HG03520 (cell line): ENCODE measurements at regions not wholly inside any gene's neighbourhood (a gene's known extent, or its start where the extent isn't known, plus 50 kb on each side); places are given as distances from the start of the nearest gene placed in this dataset.
"Not testable (repeated sequence)": the region's sequence is repeated elsewhere in the genome, so short reads cannot be mapped to it uniquely, and the experiment has no call there.

ENCODE experiments used
- ATAC-seq: cut with Tn5 transposase; IDR thresholded peaks from one replicate; pipeline ENCODE4 v1.9.1; 2021; ENCODE audit warnings: mild to moderate bottlenecking, moderate library complexity; ENCODE audit not compliant: unreplicated experiment

GRCh38 chr2:210730672-210731071, 174.3 kb downstream of the CPS1 start:
- ATAC-seq = no peak

GRCh38 chr2:210746826-210747225, 190.4 kb downstream of the CPS1 start:
- ATAC-seq = not testable (repeated sequence)

- no peak for ATAC-seq
These were observed 196.1 kb downstream of the CPS1 start for GRCh38 chr2:210752532-210752931.

- no peak for ATAC-seq
These were observed 197.0 kb downstream of the CPS1 start for GRCh38 chr2:210753386-210753785.

- no peak for ATAC-seq
These were observed 200.5 kb downstream of the CPS1 start for GRCh38 chr2:210756855-210757254.

- ATAC-seq = no peak
These were observed 206.5 kb downstream of the CPS1 start for GRCh38 chr2:210762604-210763588.

- ATAC-seq = no peak
These were observed 212.0 kb downstream of the CPS1 start for GRCh38 chr2:210768329-210768910.

GRCh38 chr2:210776756-210777155, 220.4 kb downstream of the CPS1 start:
- no peak for ATAC-seq

- ATAC-seq = no peak
These were observed 225.8 kb downstream of the CPS1 start for GRCh38 chr2:210782222-210782621.

GRCh38 chr2:210787831-210788230, 231.4 kb downstream of the CPS1 start:
- not testable (repeated sequence) for ATAC-seq

- ATAC-seq = no peak
These were observed 235.6 kb downstream of the CPS1 start for GRCh38 chr2:210792000-210792399.

GRCh38 chr2:210795506-210795905, 239.1 kb downstream of the CPS1 start:
- no peak for ATAC-seq

- no peak for ATAC-seq
These were observed 241.8 kb downstream of the CPS1 start for GRCh38 chr2:210798180-210798579.

- ATAC-seq = no peak
These were observed 258.0 kb downstream of the CPS1 start for GRCh38 chr2:210814251-210815025.

GRCh38 chr2:210816769-210817168, 260.4 kb downstream of the CPS1 start:
- no peak for ATAC-seq

GRCh38 chr2:210818473-210818872, 262.1 kb downstream of the CPS1 start:
- no peak for ATAC-seq

GRCh38 chr2:210833403-210833802, 277.0 kb downstream of the CPS1 start:
- no peak for ATAC-seq

GRCh38 chr2:210839034-210839433, 282.6 kb downstream of the CPS1 start:
- ATAC-seq = no peak

- ATAC-seq = no peak
These were observed 283.1 kb downstream of the CPS1 start for GRCh38 chr2:210839450-210839849.

- no peak for ATAC-seq
These were observed 286.5 kb downstream of the CPS1 start for GRCh38 chr2:210842896-210843295.

- ATAC-seq = no peak
These were observed 287.6 kb downstream of the CPS1 start for GRCh38 chr2:210844016-210844415.
